ENCODE measurements at regions not wholly inside any gene's neighbourhood (a gene's known extent, or its start where the extent isn't known, plus 50 kb on each side); places are given as distances from the start of the nearest gene placed in this dataset.

DNA sequence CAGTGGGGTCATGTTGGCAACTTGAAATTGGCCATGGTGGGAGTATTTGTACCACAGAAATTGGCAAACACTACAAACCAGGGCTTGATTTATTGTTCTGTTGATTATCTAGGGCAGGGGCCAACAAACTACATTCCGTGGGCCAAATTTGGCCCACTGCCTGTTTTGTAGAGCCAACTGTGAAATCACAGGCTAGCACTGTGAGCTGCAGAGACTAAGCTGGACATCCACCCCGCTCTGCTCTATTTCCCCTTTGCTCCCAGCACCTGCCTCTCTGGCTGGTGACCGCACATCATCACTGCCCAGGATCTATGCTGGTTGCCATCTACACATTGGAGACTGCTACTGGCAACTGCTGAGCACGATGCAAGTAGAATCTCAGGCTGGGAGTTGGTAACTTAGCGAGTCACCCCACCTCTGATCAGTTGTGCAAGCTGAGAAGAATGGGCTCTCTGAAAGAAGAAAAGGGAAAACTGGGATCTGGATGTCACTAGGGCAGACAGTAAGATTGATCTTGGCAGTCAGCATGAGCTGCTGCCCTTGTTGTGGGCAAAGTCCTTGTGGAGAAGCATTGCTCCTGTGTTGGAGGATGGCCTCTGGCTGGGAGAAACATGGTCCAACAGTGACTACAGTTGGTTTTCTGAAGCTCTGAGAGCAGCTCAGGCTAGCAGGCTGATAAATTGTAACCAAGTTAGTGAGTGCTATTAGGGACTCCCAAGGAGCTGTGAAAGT lies 144.7 kb upstream of the RAD23B start:
- no peak overlapping the region for H3K27ac ChIP-seq (ENCODE audit: low read depth in 2 of 2, low read length in 2 of 2)
- H3K4me1 ChIP-seq (ENCODE audit: control insufficient read depth in 2 of 2, insufficient read depth in 2 of 2, low read length in 2 of 2) = peaks cover 13 to 20% of the 10 kb centered on the region in 2 donors
- no peaks in the 10 kb centered on the region for H3K27me3 ChIP-seq (ENCODE audit: control insufficient read depth in 2 of 2, insufficient read depth in 2 of 2, low read length in 2 of 2)
- no peaks in the 10 kb centered on the region for H3K36me3 ChIP-seq (ENCODE audit: control insufficient read depth in 2 of 2, insufficient read depth in 2 of 2, low read length in 2 of 2)
- H3K4me3 ChIP-seq (ENCODE audit: low read length in 2 of 2) = no peak overlapping the region
- no peak overlapping the region for H3K9ac ChIP-seq (ENCODE audit: low read depth in 1 of 2, low read length in 2 of 2)
- H3K9me3 ChIP-seq (ENCODE audit: control insufficient read depth in 2 of 2, low read length in 2 of 2) = no peaks in the 10 kb centered on the region

- no peaks in the 10 kb centered on the region for H3K27me3 ChIP-seq (ENCODE audit: control insufficient read depth in 2 of 2, insufficient read depth in 2 of 2, low read length in 2 of 2)
- no peaks in the 10 kb centered on the region for H3K9me3 ChIP-seq (ENCODE audit: control insufficient read depth in 2 of 2, low read length in 2 of 2)
- H3K4me3 ChIP-seq (ENCODE audit: low read length in 2 of 2) = no peak overlapping the region
- no peak overlapping the region for H3K9ac ChIP-seq (ENCODE audit: low read depth in 1 of 2, low read length in 2 of 2)
- H3K4me1 ChIP-seq (ENCODE audit: control insufficient read depth in 2 of 2, insufficient read depth in 2 of 2, low read length in 2 of 2) = peaks cover 10 to 11% of the 10 kb centered on the region in 2 donors
- H3K27ac ChIP-seq (ENCODE audit: low read depth in 2 of 2, low read length in 2 of 2) = peak overlapping the region; percentile 80 to 81
- H3K36me3 ChIP-seq (ENCODE audit: control insufficient read depth in 2 of 2, insufficient read depth in 2 of 2, low read length in 2 of 2) = no peaks in the 10 kb centered on the region
Observed at GRCh38 chr9:107141967-107142366, 141.1 kb upstream of the RAD23B start.

DNA sequence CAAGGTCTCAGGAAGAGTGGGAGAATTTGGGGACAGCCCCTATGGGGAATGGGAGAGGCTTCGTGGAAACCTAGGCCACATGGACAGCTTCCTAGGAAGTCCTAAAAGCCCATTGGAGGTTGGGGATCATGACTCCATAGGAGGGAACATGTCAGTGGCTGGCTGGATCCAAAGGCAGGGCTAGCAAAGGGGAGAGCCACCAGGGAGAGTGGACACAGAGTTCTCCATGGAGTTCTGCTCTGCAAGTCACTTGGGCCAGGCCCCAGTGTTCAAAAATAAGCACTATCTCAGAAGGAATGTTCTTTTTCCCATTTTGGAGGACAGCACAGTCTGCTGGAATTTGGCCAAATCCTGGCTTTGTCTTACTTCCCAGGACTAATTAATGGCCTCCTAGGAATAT lies 140.6 kb upstream of the RAD23B start:
- Histone ChIP-seq H3K9me3 (ENCODE audit: control insufficient read depth in 2 of 2, low read length in 2 of 2) (no peaks in the 10 kb centered on the region), H3K4me1 (ENCODE audit: control insufficient read depth in 2 of 2, insufficient read depth in 2 of 2, low read length in 2 of 2) (peaks cover 10 to 11% of the 10 kb centered on the region in 2 donors), H3K36me3 (ENCODE audit: control insufficient read depth in 2 of 2, insufficient read depth in 2 of 2, low read length in 2 of 2) (no peaks in the 10 kb centered on the region), H3K27ac (ENCODE audit: low read depth in 2 of 2, low read length in 2 of 2) (peak overlapping the region; percentile 80 to 81), H3K9ac (ENCODE audit: low read depth in 1 of 2, low read length in 2 of 2) (no peak overlapping the region), H3K4me3 (ENCODE audit: low read length in 2 of 2) (peak overlapping the region; percentile 10 to 15), H3K27me3 (ENCODE audit: control insufficient read depth in 2 of 2, insufficient read depth in 2 of 2, low read length in 2 of 2) (no peaks in the 10 kb centered on the region)

DNA sequence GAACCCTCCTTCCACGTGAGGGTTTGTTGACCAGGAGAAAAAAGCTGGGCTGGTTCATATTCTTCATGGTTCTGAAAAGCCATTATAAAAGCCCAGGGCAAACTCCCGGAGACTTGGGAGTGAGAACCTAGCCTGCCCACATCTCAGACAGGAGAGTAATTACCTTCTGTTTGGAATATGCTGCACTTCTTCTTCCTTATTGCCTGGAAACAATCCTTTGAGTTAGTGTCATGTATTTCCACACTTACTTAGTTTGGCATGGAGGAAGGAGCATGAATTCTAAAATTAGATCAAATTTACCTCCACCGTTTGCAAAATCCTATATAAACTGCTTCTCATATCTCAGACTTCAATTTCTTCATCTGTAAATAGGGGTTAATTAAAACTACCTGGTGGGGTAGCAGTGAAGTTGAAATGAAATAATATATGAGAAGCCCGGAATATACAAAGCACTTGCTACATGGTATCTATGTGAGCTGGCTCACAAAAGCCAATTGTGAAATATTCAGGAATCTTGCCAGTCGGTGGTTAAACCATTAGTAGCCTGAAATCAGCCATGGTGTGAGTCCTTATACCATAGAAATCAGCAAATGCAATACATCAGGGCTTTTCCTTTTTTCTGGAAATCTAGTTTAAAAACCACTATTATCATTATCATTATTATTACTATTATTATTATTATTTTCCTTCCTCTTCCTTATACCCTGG lies 140.0 kb upstream of the RAD23B start:
- H3K4me3 ChIP-seq (ENCODE audit: low read length in 2 of 2) = peak overlapping the region; percentile 10 to 15
- H3K36me3 ChIP-seq (ENCODE audit: control insufficient read depth in 2 of 2, insufficient read depth in 2 of 2, low read length in 2 of 2) = no peaks in the 10 kb centered on the region
- H3K9ac ChIP-seq (ENCODE audit: low read depth in 1 of 2, low read length in 2 of 2) = no peak overlapping the region
- H3K27ac ChIP-seq (ENCODE audit: low read depth in 2 of 2, low read length in 2 of 2) = peak overlapping the region; percentile 80 to 81
- H3K27me3 ChIP-seq (ENCODE audit: control insufficient read depth in 2 of 2, insufficient read depth in 2 of 2, low read length in 2 of 2) = no peaks in the 10 kb centered on the region
- H3K9me3 ChIP-seq (ENCODE audit: control insufficient read depth in 2 of 2, low read length in 2 of 2) = no peaks in the 10 kb centered on the region
- H3K4me1 ChIP-seq (ENCODE audit: control insufficient read depth in 2 of 2, insufficient read depth in 2 of 2, low read length in 2 of 2) = peaks cover 10 to 11% of the 10 kb centered on the region in 2 donors

GRCh38 chr9:107144475-107144874 lies 138.6 kb upstream of the RAD23B start:
- no peak overlapping the region for H3K4me3 ChIP-seq (ENCODE audit: low read length in 2 of 2)
- H3K4me1 ChIP-seq (ENCODE audit: control insufficient read depth in 2 of 2, insufficient read depth in 2 of 2, low read length in 2 of 2) = peaks cover 10 to 11% of the 10 kb centered on the region in 2 donors
- H3K36me3 ChIP-seq (ENCODE audit: control insufficient read depth in 2 of 2, insufficient read depth in 2 of 2, low read length in 2 of 2) = no peaks in the 10 kb centered on the region
- H3K9ac ChIP-seq (ENCODE audit: low read depth in 1 of 2, low read length in 2 of 2) = no peak overlapping the region
- H3K27ac ChIP-seq (ENCODE audit: low read depth in 2 of 2, low read length in 2 of 2) = no peak overlapping the region
- H3K9me3 ChIP-seq (ENCODE audit: control insufficient read depth in 2 of 2, low read length in 2 of 2) = no peaks in the 10 kb centered on the region
- H3K27me3 ChIP-seq (ENCODE audit: control insufficient read depth in 2 of 2, insufficient read depth in 2 of 2, low read length in 2 of 2) = no peaks in the 10 kb centered on the region

DNA sequence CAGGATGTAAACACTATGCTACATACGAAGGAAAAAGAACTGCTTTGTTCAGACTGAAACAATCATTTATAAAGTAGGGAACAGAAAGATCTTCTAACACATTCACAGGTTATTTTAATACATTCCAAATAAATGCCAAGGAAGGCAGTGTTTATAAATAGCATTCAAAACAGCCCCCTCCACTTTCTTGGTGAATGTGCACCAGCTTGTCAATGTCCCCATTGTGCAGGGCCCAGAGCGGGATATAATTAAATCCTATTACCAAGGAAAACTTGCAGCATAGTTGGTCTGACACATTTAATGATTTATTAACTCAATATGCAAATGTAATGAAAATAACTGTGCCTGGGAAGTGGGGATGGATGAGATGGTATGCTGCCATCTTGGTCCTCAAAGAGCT lies 135.9 kb upstream of the RAD23B start:
- H3K4me3 ChIP-seq (ENCODE audit: low read length in 2 of 2) = no peak overlapping the region
- no peak overlapping the region for H3K27ac ChIP-seq (ENCODE audit: low read depth in 2 of 2, low read length in 2 of 2)
- peaks cover 9 to 10% of the 10 kb centered on the region in 2 donors for H3K4me1 ChIP-seq (ENCODE audit: control insufficient read depth in 2 of 2, insufficient read depth in 2 of 2, low read length in 2 of 2)

DNA sequence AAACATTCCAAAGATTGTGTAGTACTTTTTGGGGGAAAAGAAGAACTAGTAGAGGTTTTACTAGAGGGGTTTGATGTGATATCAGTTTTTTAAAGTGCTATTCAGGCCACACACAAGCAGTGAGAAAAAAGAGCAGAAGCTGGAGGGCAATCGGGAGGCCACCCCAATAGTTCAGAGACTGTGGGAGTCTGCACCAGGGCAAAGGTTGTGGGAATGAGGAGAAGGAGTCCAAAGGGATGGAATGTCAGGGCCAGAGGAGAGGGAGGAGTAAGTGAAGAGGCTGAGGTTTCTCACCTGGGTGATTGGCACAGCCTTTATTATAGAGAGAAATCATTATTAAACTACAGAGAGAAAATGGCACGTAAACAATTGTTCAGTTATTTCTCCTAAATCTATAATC lies 134.9 kb upstream of the RAD23B start:
- no peak overlapping the region for H3K27ac ChIP-seq (ENCODE audit: low read depth in 2 of 2, low read length in 2 of 2)
- H3K36me3 ChIP-seq (ENCODE audit: control insufficient read depth in 2 of 2, insufficient read depth in 2 of 2, low read length in 2 of 2) = no peaks in the 10 kb centered on the region
- no peaks in the 10 kb centered on the region for H3K9me3 ChIP-seq (ENCODE audit: control insufficient read depth in 2 of 2, low read length in 2 of 2)
- H3K27me3 ChIP-seq (ENCODE audit: control insufficient read depth in 2 of 2, insufficient read depth in 2 of 2, low read length in 2 of 2) = no peaks in the 10 kb centered on the region
- H3K9ac ChIP-seq (ENCODE audit: low read depth in 1 of 2, low read length in 2 of 2) = no peak overlapping the region
- H3K4me3 ChIP-seq (ENCODE audit: low read length in 2 of 2) = no peak overlapping the region
- peaks cover 0 to 1% of the 10 kb centered on the region in 2 donors for H3K4me1 ChIP-seq (ENCODE audit: control insufficient read depth in 2 of 2, insufficient read depth in 2 of 2, low read length in 2 of 2)

More for the DNA sequence above, 135.9 kb upstream of the RAD23B start:
- Histone ChIP-seq H3K36me3 (ENCODE audit: control insufficient read depth in 2 of 2, insufficient read depth in 2 of 2, low read length in 2 of 2) (no peaks in the 10 kb centered on the region), H3K27me3 (ENCODE audit: control insufficient read depth in 2 of 2, insufficient read depth in 2 of 2, low read length in 2 of 2) (no peaks in the 10 kb centered on the region), H3K9me3 (ENCODE audit: control insufficient read depth in 2 of 2, low read length in 2 of 2) (no peaks in the 10 kb centered on the region), H3K9ac (ENCODE audit: low read depth in 1 of 2, low read length in 2 of 2) (no peak overlapping the region)

GRCh38 chr9:107149756-107150155 lies 133.3 kb upstream of the RAD23B start:
- Histone ChIP-seq H3K36me3 (ENCODE audit: control insufficient read depth in 2 of 2, insufficient read depth in 2 of 2, low read length in 2 of 2) (no peaks in the 10 kb centered on the region), H3K27ac (ENCODE audit: low read depth in 2 of 2, low read length in 2 of 2) (no peak overlapping the region), H3K27me3 (ENCODE audit: control insufficient read depth in 2 of 2, insufficient read depth in 2 of 2, low read length in 2 of 2) (no peaks in the 10 kb centered on the region), H3K9ac (ENCODE audit: low read depth in 1 of 2, low read length in 2 of 2) (no peak overlapping the region), H3K9me3 (ENCODE audit: control insufficient read depth in 2 of 2, low read length in 2 of 2) (no peaks in the 10 kb centered on the region), H3K4me3 (ENCODE audit: low read length in 2 of 2) (no peak overlapping the region), H3K4me1 (ENCODE audit: control insufficient read depth in 2 of 2, insufficient read depth in 2 of 2, low read length in 2 of 2) (no peaks in the 10 kb centered on the region)

DNA sequence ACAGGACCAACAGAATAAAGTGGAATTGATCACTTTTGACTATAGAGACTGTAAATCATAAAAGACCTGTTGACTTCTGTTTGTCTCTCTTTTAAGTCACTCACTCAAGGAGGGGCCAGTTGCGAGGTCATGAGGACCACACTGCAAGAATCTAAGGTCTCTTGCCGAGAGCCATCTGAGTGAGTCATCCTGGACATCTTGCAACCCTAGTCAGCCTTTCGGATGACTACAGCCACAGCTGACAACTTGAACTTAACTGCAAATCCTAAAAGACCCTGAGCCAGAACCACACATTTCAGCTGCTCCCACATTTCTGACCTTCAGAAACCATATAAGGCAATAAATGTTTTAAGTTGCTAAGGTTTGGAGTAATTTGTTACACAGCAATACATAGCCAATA lies 129.7 kb upstream of the RAD23B start:
- no peak overlapping the region for H3K9ac ChIP-seq (ENCODE audit: low read depth in 1 of 2, low read length in 2 of 2)
- no peaks in the 10 kb centered on the region for H3K27me3 ChIP-seq (ENCODE audit: control insufficient read depth in 2 of 2, insufficient read depth in 2 of 2, low read length in 2 of 2)
- H3K27ac ChIP-seq (ENCODE audit: low read depth in 2 of 2, low read length in 2 of 2) = no peak overlapping the region
- H3K36me3 ChIP-seq (ENCODE audit: control insufficient read depth in 2 of 2, insufficient read depth in 2 of 2, low read length in 2 of 2) = no peaks in the 10 kb centered on the region
- H3K9me3 ChIP-seq (ENCODE audit: control insufficient read depth in 2 of 2, low read length in 2 of 2) = no peaks in the 10 kb centered on the region
- no peaks in the 10 kb centered on the region for H3K4me1 ChIP-seq (ENCODE audit: control insufficient read depth in 2 of 2, insufficient read depth in 2 of 2, low read length in 2 of 2)
- no peak overlapping the region for H3K4me3 ChIP-seq (ENCODE audit: low read length in 2 of 2)

GRCh38 chr9:107154291-107154690 lies 128.8 kb upstream of the RAD23B start:
- H3K4me3 ChIP-seq (ENCODE audit: low read length in 2 of 2) = no peak overlapping the region
- no peak overlapping the region for H3K9ac ChIP-seq (ENCODE audit: low read depth in 1 of 2, low read length in 2 of 2)
- H3K9me3 ChIP-seq (ENCODE audit: control insufficient read depth in 2 of 2, low read length in 2 of 2) = no peaks in the 10 kb centered on the region
- no peak overlapping the region for H3K27ac ChIP-seq (ENCODE audit: low read depth in 2 of 2, low read length in 2 of 2)
- no peaks in the 10 kb centered on the region for H3K36me3 ChIP-seq (ENCODE audit: control insufficient read depth in 2 of 2, insufficient read depth in 2 of 2, low read length in 2 of 2)
- H3K27me3 ChIP-seq (ENCODE audit: control insufficient read depth in 2 of 2, insufficient read depth in 2 of 2, low read length in 2 of 2) = no peaks in the 10 kb centered on the region
- no peaks in the 10 kb centered on the region for H3K4me1 ChIP-seq (ENCODE audit: control insufficient read depth in 2 of 2, insufficient read depth in 2 of 2, low read length in 2 of 2)
